Forelimb muscle (tissue), 1 donor: ENCODE measurements at regions not wholly inside any gene's neighbourhood (a gene's known extent, or its start where the extent isn't known, plus 50 kb on each side); places are given as distances from the start of the nearest gene placed in this dataset.
"Not testable (repeated sequence)": the region's sequence is repeated elsewhere in the genome, so short reads cannot be mapped to it uniquely, and the experiment has no call there.

Source experiments
- DNase-seq: peaks from one replicate; pipeline ENCODE4 v3.0.0-alpha.2; 2013; ENCODE audit warnings: low read depth

- no peak for DNase-seq
These were observed 143.9 kb upstream of the ZNF366 start for GRCh38 chr5:72651109-72651508.

DNA sequence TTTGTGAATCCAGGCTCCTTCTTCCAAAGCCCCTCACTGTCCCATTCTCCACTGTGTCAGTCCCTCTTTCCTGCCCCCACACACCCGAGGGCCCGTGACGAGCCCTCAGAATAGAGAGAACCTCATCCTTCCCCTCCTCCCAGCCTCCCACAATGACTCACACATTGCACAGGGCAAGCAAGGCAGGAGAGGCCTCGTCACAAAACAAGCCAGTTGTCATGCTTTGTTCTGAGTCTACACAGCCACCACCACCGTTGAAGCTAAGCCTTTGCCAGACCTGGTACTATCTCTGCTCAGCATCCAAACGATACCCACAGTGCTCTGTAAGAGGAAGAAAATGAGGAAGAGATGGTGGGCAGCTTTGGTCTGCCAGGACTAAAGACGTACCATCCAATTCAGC lies 142.2 kb upstream of the ZNF366 start:
- DNase-seq = no peak

- DNase-seq = no peak
These were observed 141.3 kb upstream of the ZNF366 start for GRCh38 chr5:72648480-72648879.

GRCh38 chr5:72647806-72648205 lies 140.6 kb upstream of the ZNF366 start:
- DNase-seq = no peak

- DNase-seq = no peak
These were observed 139.1 kb upstream of the ZNF366 start for GRCh38 chr5:72646246-72646866.

GRCh38 chr5:72645064-72645846 lies 138.0 kb upstream of the ZNF366 start:
- no peak for DNase-seq

DNA sequence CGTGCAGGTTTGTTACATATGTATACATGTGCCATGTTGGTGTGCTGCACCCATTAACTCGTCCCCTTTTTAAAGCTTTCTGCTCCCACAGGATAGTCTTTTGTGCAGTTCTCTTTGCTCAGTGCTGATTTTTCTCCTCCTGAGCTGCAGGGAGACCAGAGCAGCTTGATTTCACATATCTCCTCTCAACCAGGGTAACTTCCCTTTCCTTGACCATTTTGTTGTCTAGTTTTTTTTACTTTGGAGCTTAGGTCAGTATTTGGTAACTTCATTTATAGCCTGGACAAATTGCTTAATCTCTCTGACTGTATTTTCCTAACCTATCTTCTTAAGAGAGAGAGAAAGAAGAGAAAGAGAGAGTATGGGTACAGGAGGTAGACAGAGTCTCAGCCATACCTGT lies 137.1 kb upstream of the ZNF366 start:
- DNase-seq = no peak

DNA sequence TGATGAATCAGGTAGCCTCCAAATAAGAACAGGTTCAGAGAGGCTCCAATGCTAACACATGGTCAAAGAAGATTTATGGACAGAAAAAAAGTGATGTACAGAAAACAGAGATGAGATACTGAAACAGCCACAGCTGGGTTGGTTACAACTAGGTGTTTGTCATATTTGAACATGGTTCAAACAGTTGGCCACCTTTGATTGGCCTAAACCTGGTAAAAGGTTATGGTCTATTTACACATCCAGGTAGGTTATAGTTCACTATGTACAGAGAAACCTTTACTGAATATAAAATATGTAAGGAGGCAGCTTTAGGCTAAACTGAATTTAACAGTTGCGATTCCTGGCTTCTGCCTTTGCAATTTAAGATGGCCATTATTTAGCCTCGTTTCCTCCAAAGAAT lies 134.0 kb upstream of the ZNF366 start:
- no peak for DNase-seq

DNA sequence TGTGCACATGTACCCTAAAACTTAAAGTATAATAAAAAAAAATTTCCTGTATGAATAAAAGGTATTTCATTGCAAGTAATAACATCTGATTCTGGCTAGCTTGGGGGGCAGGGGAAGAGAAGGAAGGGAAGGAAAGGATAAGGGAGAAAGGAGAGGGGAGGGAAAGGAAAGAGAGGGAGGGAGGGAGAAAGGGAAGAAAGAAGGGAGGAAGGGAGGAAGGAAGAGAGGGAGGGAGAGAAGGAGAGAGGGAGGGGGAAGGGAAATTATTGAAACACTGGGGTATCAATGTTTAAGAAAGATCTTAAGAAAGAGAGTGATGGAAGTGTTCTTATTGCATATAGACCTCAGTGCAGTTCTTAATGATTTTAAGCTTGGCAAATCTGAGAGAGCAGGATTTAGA lies 129.8 kb upstream of the ZNF366 start:
- DNase-seq = no peak

DNA sequence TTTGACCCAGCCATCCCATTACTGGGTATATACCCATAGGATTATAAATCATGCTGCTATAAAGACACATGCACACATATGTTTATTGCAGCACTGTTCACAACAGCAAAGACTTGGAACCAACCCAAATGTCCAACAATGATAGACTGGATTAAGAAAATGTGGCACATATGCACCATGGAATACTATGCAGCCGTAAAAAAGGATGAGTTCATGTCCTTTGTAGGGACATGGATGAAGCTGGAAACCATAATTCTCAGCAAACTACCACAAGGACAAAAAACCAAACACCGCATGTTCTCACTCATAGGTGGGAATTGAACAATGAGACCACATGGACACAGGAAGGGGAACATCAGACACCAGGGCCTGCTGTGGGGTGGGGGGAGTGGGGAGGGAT lies 129.4 kb upstream of the ZNF366 start:
- not testable (repeated sequence) for DNase-seq

DNA sequence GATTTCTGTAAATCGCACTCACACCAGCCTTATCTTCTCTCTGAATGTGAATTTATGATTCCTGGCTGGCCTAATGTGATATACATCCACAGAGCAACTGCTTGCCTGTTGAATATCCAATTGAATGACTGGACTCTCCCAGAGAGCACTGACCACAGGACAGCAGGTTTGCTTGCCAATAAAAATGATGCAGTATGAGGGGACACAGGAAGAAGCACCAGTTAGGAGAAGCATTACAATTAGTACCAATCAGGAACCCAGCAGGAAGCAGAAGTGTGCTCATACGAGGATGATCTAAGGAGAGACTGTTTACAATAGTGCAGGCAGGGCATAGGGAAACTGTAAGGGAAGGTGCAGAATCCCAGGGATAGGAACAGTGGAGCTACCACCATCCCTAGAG lies 127.2 kb upstream of the ZNF366 start:
- no peak for DNase-seq

DNA sequence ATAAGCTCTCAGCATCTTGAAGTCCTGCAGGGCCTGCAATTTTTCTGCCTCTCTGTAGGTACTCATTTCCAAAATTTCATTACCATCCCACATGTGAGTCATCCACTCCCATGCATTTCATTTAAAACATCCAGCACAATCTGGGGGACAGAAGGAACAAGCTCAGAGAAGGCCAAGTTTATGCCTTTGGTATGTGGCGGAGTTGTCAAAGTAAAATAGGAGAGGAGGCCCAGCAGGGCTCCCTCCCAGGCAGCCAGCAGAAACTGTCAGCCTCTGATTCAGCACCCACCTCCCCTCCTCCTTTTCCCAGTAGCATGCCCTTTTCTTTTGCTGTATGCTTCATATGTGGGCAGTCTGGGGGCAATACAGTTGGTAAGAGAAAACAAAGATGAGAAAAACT lies 126.4 kb upstream of the ZNF366 start:
- DNase-seq = no peak

DNA sequence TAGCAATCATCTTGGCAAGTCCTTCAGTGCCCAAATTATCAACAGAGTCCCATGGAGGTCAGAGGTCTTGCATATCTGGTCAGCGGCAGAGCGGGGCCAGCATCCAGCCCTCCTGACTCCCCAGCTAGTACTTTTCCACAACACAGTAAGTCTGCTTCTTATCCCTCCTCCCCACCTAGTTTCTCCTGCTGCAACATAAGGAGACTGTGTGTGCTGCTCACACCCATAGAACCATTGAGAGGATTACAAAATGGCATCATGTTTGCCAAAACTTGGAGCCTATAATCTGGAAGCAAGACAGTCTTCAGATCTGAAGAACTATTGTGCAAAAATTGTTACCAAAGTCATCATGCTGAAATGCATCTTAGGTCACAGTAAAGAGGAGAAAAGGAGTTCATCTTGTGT lies 125.8 kb upstream of the ZNF366 start:
- no peak for DNase-seq

- no peak for DNase-seq
These were observed 123.5 kb upstream of the ZNF366 start for GRCh38 chr5:72630721-72631120.

GRCh38 chr5:72630081-72630480 lies 122.9 kb upstream of the ZNF366 start:
- no peak for DNase-seq

GRCh38 chr5:72628771-72629371 lies 121.7 kb upstream of the ZNF366 start:
- DNase-seq = no peak

GRCh38 chr5:72625332-72625731 lies 118.1 kb upstream of the ZNF366 start:
- no peak for DNase-seq

- DNase-seq = no peak
These were observed 117.5 kb upstream of the ZNF366 start for GRCh38 chr5:72624641-72625236.

DNA sequence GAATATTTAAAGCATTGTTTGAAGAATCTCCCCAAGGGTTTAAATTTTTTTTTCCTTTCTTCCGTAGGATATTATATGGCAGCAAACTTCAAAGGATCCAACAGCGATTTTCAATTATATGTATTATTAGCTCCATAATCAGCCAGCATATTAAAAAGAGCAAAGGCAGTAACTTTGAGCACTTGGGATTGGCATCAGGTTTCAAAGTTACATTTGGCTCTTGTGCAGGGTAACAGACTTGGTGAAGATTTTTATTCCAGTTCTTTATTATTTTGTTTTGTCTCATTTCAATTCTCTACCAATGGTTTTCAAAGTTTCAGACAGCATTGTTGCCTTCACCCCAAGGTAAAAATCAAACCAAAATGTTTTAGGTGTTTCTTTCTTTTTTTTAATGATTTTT lies 116.7 kb upstream of the ZNF366 start:
- no peak for DNase-seq

GRCh38 chr5:72623323-72623722 lies 116.1 kb upstream of the ZNF366 start:
- no peak for DNase-seq

GRCh38 chr5:72622170-72622760 lies 115.1 kb upstream of the ZNF366 start:
- DNase-seq = no peak

DNA sequence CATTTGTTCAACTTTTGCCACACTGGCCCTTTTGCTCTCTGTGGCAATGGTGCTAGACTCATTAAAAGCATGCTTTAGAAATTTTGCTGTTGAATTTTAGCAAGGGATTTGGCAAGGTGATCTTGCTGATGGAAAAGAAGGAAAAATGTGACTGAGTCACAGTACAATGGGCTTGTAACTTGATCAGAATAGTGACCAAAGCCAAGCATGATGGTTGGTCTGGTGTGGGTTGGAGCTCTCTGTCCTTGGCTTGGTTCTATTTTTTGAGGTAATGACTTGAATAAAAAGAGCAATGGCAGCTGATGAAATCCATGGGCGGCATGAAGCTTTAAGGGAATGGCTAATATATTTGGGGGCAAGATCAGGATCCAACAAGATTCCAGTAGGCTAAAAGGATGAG lies 114.4 kb upstream of the ZNF366 start:
- DNase-seq = no peak
